NCI-H524 (cell line): ENCODE measurements at regions not wholly inside any gene's neighbourhood (a gene's known extent, or its start where the extent isn't known, plus 50 kb on each side); places are given as distances from the start of the nearest gene placed in this dataset.
"Not testable (repeated sequence)": the region's sequence is repeated elsewhere in the genome, so short reads cannot be mapped to it uniquely, and the experiment has no call there.

Experiments
- DNase-seq, 2 experiments: peaks; one replicate each; lab custom pipeline; 2025; lab: John Stamatoyannopoulos, UW

GRCh38 chr18:76307293-76307690 is 187.8 kb downstream of the ZNF516 start:
- no peak for DNase-seq

DNA sequence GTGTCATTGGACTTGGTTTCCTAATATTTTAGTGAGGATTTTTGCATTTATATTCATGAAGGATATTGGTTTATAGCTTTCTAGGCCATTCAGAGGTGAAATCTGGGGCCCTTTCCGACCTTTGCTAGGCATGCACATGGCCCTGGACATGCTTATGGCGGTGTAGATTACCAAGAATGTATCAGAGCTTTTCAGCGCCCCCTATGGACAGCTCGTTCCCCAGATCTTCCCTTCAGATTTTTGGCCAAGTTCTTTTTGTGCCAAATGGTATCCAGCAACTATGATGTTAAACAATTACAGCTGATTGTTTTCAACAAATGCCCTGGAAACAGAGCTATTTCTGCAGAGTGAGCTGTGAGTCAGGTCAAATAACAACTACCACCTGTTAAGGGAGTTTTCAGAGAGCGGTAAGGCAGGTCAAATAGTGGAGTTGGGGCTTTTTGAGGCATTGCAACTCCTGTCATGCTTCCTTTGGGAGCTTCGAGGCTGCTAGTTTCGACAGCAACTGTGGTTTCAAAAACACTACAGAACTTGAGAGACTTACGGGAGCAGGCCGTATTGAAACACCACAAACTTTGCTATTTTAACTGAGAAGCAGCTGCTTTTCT is 188.3 kb downstream of the ZNF516 start:
- no peak for DNase-seq

- DNase-seq, result no peak
These were observed 209.2 kb downstream of the ZNF516 start for GRCh38 chr18:76285866-76286265.

GRCh38 chr18:76281565-76281964 is 213.5 kb downstream of the ZNF516 start:
- DNase-seq, result no peak

- no peak for DNase-seq
These were observed 217.2 kb downstream of the ZNF516 start for GRCh38 chr18:76277801-76278200.

DNA sequence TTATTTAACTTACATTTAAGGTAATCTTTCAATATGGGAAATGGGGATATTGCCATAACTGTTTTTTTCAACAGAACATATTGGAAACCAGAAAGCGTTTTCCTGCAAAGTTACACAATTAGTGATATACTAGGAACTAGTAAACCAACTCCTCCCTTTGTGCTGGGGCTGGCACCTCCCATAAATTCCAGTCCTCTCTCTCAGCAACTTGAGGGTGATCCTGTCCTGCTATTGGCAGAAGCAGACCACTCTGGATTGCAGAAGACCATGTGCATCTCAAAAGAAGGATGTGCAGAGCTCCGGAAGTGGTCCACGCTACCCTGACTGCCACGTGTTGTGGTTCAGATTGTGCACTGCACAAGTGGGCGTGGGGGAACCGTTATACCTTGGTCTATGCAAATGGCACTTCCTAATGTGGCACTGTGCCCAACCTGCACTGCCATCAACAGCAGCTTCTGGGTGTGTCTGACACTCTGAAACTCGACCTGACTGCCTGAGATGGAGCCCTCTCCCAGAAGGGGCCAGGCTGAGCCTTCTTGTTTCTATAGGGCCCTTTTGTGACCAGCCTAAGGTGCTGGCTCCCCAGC is 219.2 kb downstream of the ZNF516 start:
- DNase-seq, result peak; percentile 17 to 76

GRCh38 chr18:76274468-76275289 is 220.4 kb downstream of the ZNF516 start:
- peak; percentile 38 to 60 for DNase-seq

DNA sequence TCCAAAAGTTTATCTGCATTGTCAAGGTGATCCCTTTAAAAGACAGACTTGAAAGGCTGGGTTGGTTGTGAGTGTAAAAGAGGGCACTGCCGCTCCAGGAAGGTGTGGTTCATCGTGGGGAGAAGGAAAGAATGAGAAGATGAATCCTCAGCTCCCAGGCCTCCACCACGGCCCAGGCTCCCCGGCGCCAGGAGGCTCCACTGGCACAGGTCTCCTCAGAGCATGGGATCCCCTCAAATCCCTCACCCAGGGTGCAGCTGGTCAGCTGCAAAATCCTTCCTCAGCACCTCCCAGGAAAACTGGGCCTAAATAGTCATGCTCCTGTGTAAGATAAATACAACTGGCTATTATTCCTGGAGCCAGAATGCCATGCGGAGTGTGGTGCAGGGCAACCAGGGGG is 221.1 kb downstream of the ZNF516 start:
- DNase-seq, result no peak

DNA sequence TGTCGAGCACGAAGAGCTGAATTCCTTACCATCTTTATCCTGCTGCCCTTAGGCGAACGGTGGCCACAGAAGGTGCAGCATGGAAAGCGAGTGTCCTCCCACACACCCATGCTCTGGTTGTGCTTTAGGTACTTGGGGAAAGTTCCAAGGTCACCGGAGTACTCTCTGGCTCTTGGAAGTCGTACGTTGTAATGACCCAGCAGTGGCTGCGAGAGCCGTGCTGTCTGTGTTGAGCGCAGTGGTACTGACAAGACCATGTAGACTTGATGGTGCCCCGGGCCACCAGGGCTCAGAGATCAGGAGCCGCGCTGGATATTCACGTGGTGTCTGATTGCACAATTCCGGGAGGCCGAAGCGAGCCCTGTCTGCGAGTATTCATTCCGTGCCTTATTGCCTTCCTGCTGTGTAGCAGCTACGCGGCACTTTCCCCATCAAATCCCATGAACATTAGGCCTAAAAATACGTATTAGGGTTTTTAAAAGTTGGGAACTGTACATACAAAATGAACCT is 222.0 kb downstream of the ZNF516 start:
- no peak for DNase-seq

- not testable (repeated sequence) for DNase-seq
These were observed 227.6 kb downstream of the ZNF516 start for GRCh38 chr18:76267423-76267822.

DNA sequence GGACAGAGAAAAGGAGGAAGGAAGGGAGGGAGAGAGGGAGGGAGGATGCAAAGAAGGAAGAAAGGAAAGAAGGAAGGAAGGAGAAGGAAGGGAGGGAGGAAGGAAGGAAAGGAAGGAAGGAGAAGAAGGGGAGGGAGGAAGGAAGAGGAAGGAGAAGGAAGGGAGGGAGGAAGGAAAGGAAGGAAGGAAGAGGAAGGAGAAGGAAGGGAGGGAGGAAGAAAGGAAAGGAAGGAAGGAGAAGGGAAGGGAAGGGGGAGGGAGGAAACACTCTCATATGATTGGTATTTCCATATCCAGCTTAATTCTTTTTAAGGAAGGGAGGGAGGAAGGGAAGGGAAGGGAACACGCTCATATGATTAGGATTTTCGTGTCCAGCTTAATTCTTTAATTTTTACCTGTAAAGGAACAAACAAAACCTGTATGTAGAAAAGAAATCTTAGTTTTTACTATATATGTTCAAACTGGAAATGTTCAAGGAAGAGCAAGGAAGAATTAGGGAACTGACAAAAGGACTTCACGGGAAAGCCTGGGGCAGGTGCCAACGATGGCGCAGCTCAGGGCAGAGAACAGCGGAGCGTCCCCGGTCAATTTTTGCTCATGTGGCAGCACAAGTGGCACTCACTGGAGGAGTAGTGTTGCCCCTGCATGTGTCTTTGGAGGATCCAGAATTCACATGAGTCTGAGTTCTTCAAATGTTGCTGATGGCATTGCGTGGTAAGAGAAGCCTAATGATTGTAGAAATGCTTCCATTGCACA is 228.6 kb downstream of the ZNF516 start:
- DNase-seq, result no peak

DNA sequence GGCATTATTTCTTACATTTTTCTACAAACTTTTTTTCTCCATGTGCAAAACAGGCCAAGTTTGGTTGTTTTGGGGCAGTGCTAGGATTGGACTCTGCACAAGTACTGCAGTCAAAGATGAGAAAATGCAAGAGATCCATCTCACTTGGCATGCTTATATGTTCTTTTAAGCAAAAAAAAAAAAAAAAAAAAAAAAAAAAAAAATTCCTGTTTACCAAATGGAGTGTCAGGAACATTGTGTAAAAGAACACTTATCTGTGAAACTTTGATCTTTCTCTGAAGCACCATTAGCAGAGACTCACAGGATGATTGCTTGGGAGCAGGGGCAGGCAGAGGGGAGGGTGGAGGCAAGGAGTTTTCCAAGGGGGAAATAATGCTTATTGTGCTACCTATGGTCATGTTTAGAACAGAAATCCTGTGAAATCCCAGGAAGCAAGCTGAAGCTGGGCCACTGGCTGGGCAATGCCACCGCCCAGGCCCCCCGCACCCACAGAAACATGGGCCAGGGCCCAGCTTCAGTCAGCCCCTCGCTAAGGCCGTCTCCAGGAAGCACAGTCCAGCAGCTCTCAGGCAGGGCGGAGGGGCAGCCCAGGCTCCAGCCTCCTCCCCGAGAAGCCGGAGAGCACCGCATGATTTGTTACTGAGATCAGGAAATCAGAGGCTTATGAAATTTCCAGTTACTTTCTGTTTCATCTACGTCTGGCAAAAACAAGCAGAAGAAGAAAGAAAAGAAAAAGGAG is 229.4 kb downstream of the ZNF516 start:
- no peak for DNase-seq

- DNase-seq, result no peak
These were observed 230.2 kb downstream of the ZNF516 start for GRCh38 chr18:76264876-76265250.

GRCh38 chr18:76264198-76264875 is 230.7 kb downstream of the ZNF516 start:
- DNase-seq, result no peak

- DNase-seq, result no peak
These were observed 231.7 kb downstream of the ZNF516 start for GRCh38 chr18:76263046-76264005.

- no peak for DNase-seq
These were observed 234.0 kb downstream of the ZNF516 start for GRCh38 chr18:76260941-76261472.

DNA sequence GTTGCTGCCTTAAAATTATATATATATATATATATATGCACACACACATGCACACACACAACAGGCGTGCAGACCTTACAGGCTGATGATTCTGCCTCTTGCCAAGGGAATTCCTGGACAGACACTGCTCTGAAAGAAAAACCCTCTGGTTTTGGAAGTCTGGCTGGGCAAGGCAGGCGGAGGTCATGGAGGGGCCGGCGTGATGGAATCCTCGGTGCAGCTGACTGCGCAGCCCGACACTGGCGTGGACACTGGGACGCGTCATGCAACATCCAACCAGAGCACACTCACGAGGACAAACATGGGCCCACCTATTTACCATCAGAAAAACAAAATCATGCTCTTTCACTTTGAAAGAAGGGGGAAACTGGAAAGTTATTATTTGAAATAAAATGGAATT is 235.3 kb downstream of the ZNF516 start:
- DNase-seq, result no peak

- no peak for DNase-seq
These were observed 235.9 kb downstream of the ZNF516 start for GRCh38 chr18:76259096-76259495.

DNA sequence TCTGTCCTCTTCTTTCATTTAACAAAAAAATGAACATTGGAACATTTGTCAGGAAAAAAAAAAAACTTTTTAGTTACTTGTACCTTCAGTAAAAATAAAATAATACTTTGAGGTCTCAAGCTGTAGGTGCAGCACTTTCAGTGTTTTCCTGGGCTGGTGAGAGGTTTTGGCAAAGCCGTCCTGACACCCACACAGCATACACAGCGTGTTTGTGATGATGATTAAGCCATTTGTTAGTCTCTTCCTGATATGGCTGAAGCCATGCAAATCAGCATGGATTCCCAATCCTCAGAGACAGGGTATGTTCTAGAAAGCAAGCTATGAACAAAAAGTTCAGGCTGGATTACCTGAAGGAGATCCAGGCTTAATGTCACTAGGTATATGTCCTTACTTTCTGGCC is 236.8 kb downstream of the ZNF516 start:
- DNase-seq, result no peak
